ENCODE measurements at regions not wholly inside any gene's neighbourhood (a gene's known extent, or its start where the extent isn't known, plus 50 kb on each side); places are given as distances from the start of the nearest gene placed in this dataset.

DNA sequence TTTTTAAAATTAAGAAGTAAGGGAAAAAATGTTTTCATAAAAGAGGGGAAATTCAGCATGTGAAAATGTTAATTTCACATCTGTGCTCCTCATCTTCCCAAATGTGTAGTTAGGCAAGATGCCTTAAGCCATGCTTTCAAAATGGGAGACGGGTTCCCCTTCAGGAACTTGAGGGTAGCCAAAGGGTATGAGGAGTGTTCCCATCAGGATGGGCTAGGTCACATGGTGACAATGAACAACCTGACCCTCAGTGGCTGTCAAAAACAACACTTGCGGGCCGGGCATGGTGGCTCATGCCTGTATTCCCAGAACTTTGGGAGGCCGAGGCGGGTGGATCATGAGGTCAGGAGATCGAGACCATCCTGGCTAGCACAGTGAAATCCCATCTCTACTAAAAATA is 178.0 kb downstream of the ACTL7B start:
- Mint-ChIP-seq H3K4me1 (peaks cover 6% of the 10 kb centered on the region), H3K9me3 (no peaks in the 10 kb centered on the region), H3K36me3 (ENCODE audit: low read depth) (no peaks in the 10 kb centered on the region), H3K27ac (ENCODE audit: unreplicated experiment) (no peak overlapping the region), H3K4me3 (no peak overlapping the region), H3K27me3 (ENCODE audit: low read depth) (no peaks in the 10 kb centered on the region)
- no peak for DNase-seq (ENCODE audit: low read depth, low spot score)
- TF ChIP-seq, protein P1, sequence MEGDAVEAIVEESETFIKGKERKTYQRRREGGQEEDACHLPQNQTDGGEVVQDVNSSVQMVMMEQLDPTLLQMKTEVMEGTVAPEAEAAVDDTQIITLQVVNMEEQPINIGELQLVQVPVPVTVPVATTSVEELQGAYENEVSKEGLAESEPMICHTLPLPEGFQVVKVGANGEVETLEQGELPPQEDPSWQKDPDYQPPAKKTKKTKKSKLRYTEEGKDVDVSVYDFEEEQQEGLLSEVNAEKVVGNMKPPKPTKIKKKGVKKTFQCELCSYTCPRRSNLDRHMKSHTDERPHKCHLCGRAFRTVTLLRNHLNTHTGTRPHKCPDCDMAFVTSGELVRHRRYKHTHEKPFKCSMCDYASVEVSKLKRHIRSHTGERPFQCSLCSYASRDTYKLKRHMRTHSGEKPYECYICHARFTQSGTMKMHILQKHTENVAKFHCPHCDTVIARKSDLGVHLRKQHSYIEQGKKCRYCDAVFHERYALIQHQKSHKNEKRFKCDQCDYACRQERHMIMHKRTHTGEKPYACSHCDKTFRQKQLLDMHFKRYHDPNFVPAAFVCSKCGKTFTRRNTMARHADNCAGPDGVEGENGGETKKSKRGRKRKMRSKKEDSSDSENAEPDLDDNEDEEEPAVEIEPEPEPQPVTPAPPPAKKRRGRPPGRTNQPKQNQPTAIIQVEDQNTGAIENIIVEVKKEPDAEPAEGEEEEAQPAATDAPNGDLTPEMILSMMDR (conservative IDR thresholded peaks at IDR 0.05) = no peak

DNA sequence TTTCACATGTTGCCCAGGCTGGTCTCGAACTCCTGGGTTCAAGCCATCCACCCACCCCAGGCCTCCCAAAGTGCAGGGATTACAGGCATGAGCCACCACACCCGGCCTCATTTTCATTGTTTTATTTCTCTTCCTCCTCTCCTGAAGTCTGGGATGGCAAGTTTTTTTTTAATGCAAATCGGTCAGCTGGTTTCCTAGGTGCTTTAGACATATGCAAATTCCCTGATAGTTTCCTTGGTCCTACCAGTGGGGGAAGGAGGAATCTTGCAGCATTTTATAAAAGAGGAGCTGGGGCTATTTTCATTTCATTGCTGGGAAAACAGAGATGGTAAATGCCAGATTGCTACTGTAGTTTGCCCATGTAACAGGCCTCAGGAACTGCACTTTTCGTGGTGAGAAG is 179.4 kb downstream of the ACTL7B start:
- H3K4me3 Mint-ChIP-seq = no peak overlapping the region
- no peak overlapping the region for H3K27ac Mint-ChIP-seq (ENCODE audit: unreplicated experiment)
- TF ChIP-seq, protein P1 (conservative IDR thresholded peaks at IDR 0.05) = no peak
- H3K36me3 Mint-ChIP-seq (ENCODE audit: low read depth) = no peaks in the 10 kb centered on the region
- H3K27me3 Mint-ChIP-seq (ENCODE audit: low read depth) = peaks cover 7% of the 10 kb centered on the region
- H3K4me1 Mint-ChIP-seq = peaks cover 6% of the 10 kb centered on the region
- no peaks in the 10 kb centered on the region for H3K9me3 Mint-ChIP-seq
- DNase-seq (ENCODE audit: low read depth, low spot score) = no peak

DNA sequence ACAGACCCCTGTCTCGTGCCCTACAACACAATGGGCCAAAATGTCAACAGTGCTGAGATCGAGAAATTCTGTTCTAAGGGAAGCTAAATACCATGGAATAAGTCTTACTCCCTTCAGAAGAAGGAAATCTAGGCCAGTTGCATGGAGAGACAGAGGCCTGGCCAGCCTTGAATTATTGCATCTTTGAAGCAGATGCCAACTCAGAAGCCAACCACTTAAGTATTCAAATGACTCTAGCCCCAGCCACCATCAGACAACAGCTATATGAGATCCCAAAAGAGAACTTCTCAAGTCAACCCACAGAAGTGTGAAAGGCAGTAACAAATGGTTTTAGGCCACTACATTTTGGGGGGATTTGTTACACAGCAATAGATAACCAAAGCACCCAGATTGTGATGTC is 180.1 kb downstream of the ACTL7B start:
- Mint-ChIP-seq H3K9me3 (no peaks in the 10 kb centered on the region), H3K27ac (ENCODE audit: unreplicated experiment) (no peak overlapping the region), H3K4me3 (no peak overlapping the region), H3K36me3 (ENCODE audit: low read depth) (no peaks in the 10 kb centered on the region), H3K27me3 (ENCODE audit: low read depth) (peaks cover 7% of the 10 kb centered on the region), H3K4me1 (peaks cover 6% of the 10 kb centered on the region)
- TF ChIP-seq, protein P1 (conservative IDR thresholded peaks at IDR 0.05) = no peak
- no peak for DNase-seq (ENCODE audit: low read depth, low spot score)

DNA sequence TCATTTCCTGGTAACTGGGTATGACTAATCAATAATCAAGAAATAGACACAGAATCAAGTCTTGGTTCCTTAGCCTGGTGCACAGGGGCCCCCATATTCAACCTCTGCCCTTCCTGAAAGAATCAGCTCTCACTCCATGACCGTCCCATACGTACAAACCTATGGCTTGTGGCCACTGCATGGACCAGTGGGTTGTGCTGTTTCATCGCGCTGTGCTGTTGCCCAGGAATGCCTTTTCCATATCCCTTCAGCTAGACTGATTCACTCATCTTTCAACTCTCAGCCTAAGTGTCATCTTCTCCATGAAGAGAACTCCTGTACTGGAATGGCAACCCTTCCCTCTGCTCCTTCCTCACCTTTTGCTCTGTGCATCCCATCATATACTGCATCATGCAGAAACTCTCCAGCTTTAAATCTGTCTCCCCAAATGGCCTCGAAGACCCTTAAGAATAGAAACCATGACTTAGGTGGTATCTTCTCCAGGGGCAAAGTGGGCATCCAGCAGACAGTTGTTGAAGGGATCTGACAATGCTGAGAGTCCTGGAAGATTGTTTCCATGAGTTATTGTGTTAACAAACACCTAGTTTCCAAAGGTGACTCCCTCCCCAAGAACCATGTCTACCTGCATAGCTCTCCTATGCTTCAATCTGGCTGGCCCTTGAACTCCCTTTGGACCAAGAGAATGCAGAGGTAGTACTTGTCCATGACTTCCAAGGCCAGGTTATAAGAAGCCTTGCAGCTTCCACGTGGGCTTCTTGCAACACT is 180.8 kb downstream of the ACTL7B start:
- TF ChIP-seq, protein P1 (conservative IDR thresholded peaks at IDR 0.05) = no peak
- Mint-ChIP-seq H3K36me3 (ENCODE audit: low read depth) (no peaks in the 10 kb centered on the region), H3K4me1 (peaks cover 6% of the 10 kb centered on the region), H3K27me3 (ENCODE audit: low read depth) (peaks cover 7% of the 10 kb centered on the region), H3K27ac (ENCODE audit: unreplicated experiment) (no peak overlapping the region), H3K9me3 (peaks cover 1% of the 10 kb centered on the region), H3K4me3 (no peak overlapping the region)
- DNase-seq (ENCODE audit: low read depth, low spot score) = no peak

DNA sequence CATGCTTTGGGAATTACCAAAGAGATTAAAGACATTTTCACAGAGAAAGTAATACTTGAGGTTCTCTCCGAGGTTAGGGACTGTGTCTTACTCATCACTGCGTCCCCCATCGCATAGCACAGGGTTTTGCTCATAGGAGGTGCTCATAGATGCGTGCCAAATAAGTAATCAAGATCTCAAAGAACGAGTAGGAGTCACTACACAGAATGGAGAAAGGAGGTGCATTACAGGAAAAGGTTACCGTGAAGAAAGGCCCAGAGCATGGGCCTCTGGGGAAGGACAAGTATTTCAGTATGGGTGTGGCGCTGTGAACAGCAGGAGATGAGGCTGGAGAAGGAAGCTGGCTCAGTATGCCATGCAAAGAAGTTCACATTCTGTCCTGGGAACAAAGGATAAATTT is 182.4 kb downstream of the ACTL7B start:
- H3K9me3 Mint-ChIP-seq = peaks cover 2% of the 10 kb centered on the region
- H3K27ac Mint-ChIP-seq (ENCODE audit: unreplicated experiment) = no peak overlapping the region
- no peaks in the 10 kb centered on the region for H3K36me3 Mint-ChIP-seq (ENCODE audit: low read depth)
- peaks cover 7% of the 10 kb centered on the region for H3K27me3 Mint-ChIP-seq (ENCODE audit: low read depth)
- no peak for DNase-seq (ENCODE audit: low read depth, low spot score)
- H3K4me3 Mint-ChIP-seq = no peak overlapping the region
- TF ChIP-seq, protein P1 (conservative IDR thresholded peaks at IDR 0.05) = no peak
- H3K4me1 Mint-ChIP-seq = peaks cover 6% of the 10 kb centered on the region

Data from neural crest cell (in vitro differentiated cells).